ENCODE measurements at regions not wholly inside any gene's neighbourhood (a gene's known extent, or its start where the extent isn't known, plus 50 kb on each side); places are given as distances from the start of the nearest gene placed in this dataset.

- no peak for TF ChIP-seq CTCF (conservative IDR thresholded peaks at IDR 0.05; ENCODE audit: low read depth, low read length)
- no peak for TF ChIP-seq EZH2 (IDR thresholded peaks at IDR 0.05; ENCODE audit: borderline replicate concordance, low read depth, low read length, poor library complexity, severe bottlenecking)
- Histone ChIP-seq H3K9me3 (ENCODE audit: low read depth, low read length, poor library complexity, severe bottlenecking) (peaks cover 32% of the 10 kb centered on the region), H3K36me3 (ENCODE audit: insufficient read depth, low read length, poor library complexity, severe bottlenecking) (no peaks in the 10 kb centered on the region), H3K27ac (ENCODE audit: low read depth, low read length, poor library complexity, severe bottlenecking) (no peak overlapping the region), H3K4me1 (ENCODE audit: insufficient read depth, low read length, poor library complexity, severe bottlenecking) (no peaks in the 10 kb centered on the region), H3K27me3 (replicated peaks; ENCODE audit: insufficient read depth, low read depth, low read length, poor library complexity) (no peaks in the 10 kb centered on the region), H3K4me3 (ENCODE audit: low read depth, low read length, poor library complexity, severe bottlenecking) (no peak overlapping the region)
- no TSS peak for BruUV-seq (replicated peaks)
- no peak for DNase-seq (ENCODE audit: low spot score)
- ChIA-PET POLR2A (ENCODE audit: low non-redundant PET) (no interaction called here), CTCF (no interaction called here)
- intact Hi-C loops (cut with micrococcal nuclease; ENCODE audit: unreplicated experiment): no loop called here
Observed at GRCh38 chr4:43587758-43588157, 695.2 kb downstream of the GRXCR1 start.

GRCh38 chr4:43607400-43607799, 714.9 kb downstream of the GRXCR1 start:
- no peak overlapping the region for H3K4me3 ChIP-seq (ENCODE audit: low read depth, low read length, poor library complexity, severe bottlenecking)
- ChIA-PET CTCF (no interaction called here), POLR2A (ENCODE audit: low non-redundant PET) (no interaction called here)
- H3K9me3 ChIP-seq (ENCODE audit: low read depth, low read length, poor library complexity, severe bottlenecking): peaks cover 15% of the 10 kb centered on the region
- TF ChIP-seq EZH2 (IDR thresholded peaks at IDR 0.05; ENCODE audit: borderline replicate concordance, low read depth, low read length, poor library complexity, severe bottlenecking): no peak
- TF ChIP-seq CTCF (conservative IDR thresholded peaks at IDR 0.05; ENCODE audit: low read depth, low read length): no peak
- no TSS peak for BruUV-seq (replicated peaks)
- DNase-seq (ENCODE audit: low spot score): no peak
- no peaks in the 10 kb centered on the region for H3K36me3 ChIP-seq (ENCODE audit: insufficient read depth, low read length, poor library complexity, severe bottlenecking)
- H3K27me3 ChIP-seq (replicated peaks; ENCODE audit: insufficient read depth, low read depth, low read length, poor library complexity): no peaks in the 10 kb centered on the region
- H3K4me1 ChIP-seq (ENCODE audit: insufficient read depth, low read length, poor library complexity, severe bottlenecking): no peaks in the 10 kb centered on the region
- H3K27ac ChIP-seq (ENCODE audit: low read depth, low read length, poor library complexity, severe bottlenecking): no peak overlapping the region
- intact Hi-C loops (cut with micrococcal nuclease; ENCODE audit: unreplicated experiment): no loop called here

- BruUV-seq (replicated peaks): no TSS peak
- POLR2A ChIA-PET (ENCODE audit: low non-redundant PET): no interaction called here
- Histone ChIP-seq H3K9me3 (ENCODE audit: low read depth, low read length, poor library complexity, severe bottlenecking) (peaks cover 15% of the 10 kb centered on the region), H3K4me1 (ENCODE audit: insufficient read depth, low read length, poor library complexity, severe bottlenecking) (no peaks in the 10 kb centered on the region), H3K36me3 (ENCODE audit: insufficient read depth, low read length, poor library complexity, severe bottlenecking) (no peaks in the 10 kb centered on the region), H3K4me3 (ENCODE audit: low read depth, low read length, poor library complexity, severe bottlenecking) (no peak overlapping the region), H3K27me3 (replicated peaks; ENCODE audit: insufficient read depth, low read depth, low read length, poor library complexity) (no peaks in the 10 kb centered on the region), H3K27ac (ENCODE audit: low read depth, low read length, poor library complexity, severe bottlenecking) (no peak overlapping the region)
- DNase-seq (ENCODE audit: low spot score): no peak
- TF ChIP-seq CTCF (conservative IDR thresholded peaks at IDR 0.05; ENCODE audit: low read depth, low read length) (no peak), EZH2 (IDR thresholded peaks at IDR 0.05; ENCODE audit: borderline replicate concordance, low read depth, low read length, poor library complexity, severe bottlenecking) (no peak)
- CTCF ChIA-PET: no interaction called here
- intact Hi-C loops (cut with micrococcal nuclease; ENCODE audit: unreplicated experiment): no loop called here
Observed at GRCh38 chr4:43607827-43608461, 715.4 kb downstream of the GRXCR1 start.
